ENCODE measurements at regions not wholly inside any gene's neighbourhood (a gene's known extent, or its start where the extent isn't known, plus 50 kb on each side); places are given as distances from the start of the nearest gene placed in this dataset.

DNA sequence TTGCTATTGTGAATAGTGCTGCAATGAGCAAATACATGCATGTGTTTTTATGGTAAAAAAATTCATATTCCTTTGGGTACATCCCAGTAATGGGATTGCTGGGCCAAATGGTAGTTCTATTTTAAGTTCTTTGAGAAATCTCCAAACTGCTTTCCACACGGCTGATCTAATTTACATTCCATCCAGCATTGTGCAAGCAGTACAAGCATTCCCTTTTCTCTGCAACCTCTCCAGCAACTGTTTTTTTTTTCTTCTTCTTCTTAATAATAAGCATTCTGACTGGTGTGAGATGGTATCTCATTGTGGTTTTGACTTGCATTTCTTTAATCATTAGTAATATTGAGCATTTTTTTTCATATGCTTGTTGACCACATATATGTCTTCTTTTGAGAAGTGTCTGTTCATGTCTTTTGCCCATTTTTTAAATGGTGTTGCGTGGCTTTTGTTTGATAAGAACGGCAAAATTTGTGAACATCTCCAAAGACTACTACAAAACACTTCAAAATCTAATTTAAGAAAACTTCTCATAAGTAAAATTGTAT is 136.1 kb upstream of the MYO3A start:
- no peaks in the 10 kb centered on the region for H3F3A ChIP-seq (ENCODE audit: control insufficient read depth, insufficient read depth)
- H4K20me1 ChIP-seq (ENCODE audit: control insufficient read depth, insufficient read depth, low read depth, low read length) = no peaks in the 10 kb centered on the region
- TF ChIP-seq, protein P1, sequence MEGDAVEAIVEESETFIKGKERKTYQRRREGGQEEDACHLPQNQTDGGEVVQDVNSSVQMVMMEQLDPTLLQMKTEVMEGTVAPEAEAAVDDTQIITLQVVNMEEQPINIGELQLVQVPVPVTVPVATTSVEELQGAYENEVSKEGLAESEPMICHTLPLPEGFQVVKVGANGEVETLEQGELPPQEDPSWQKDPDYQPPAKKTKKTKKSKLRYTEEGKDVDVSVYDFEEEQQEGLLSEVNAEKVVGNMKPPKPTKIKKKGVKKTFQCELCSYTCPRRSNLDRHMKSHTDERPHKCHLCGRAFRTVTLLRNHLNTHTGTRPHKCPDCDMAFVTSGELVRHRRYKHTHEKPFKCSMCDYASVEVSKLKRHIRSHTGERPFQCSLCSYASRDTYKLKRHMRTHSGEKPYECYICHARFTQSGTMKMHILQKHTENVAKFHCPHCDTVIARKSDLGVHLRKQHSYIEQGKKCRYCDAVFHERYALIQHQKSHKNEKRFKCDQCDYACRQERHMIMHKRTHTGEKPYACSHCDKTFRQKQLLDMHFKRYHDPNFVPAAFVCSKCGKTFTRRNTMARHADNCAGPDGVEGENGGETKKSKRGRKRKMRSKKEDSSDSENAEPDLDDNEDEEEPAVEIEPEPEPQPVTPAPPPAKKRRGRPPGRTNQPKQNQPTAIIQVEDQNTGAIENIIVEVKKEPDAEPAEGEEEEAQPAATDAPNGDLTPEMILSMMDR (IDR thresholded peaks at IDR 0.05; ENCODE audit: low read depth, low read length, poor library complexity, severe bottlenecking) = no peak
- no peak for TF ChIP-seq EZH2phosphoT487 (IDR thresholded peaks at IDR 0.05; ENCODE audit: borderline replicate concordance, low read length)
- no peaks in the 10 kb centered on the region for H3K79me2 ChIP-seq (ENCODE audit: control insufficient read depth, low read length)
- H3K36me3 ChIP-seq (ENCODE audit: control insufficient read depth, low read length) = no peaks in the 10 kb centered on the region
- H3K4me1 ChIP-seq (ENCODE audit: control insufficient read depth, low read length) = no peaks in the 10 kb centered on the region
- no peak overlapping the region for H3K4me2 ChIP-seq (ENCODE audit: low read length)
- no peak overlapping the region for H3K27ac ChIP-seq (ENCODE audit: low read depth, low read length)
- H3K9me3 ChIP-seq (ENCODE audit: control insufficient read depth, insufficient read depth, low read length) = no peaks in the 10 kb centered on the region
- H3K9me2 ChIP-seq (replicated peaks; ENCODE audit: control insufficient read depth, low read length) = no peaks in the 10 kb centered on the region
- no peak overlapping the region for H3K4me3 ChIP-seq (ENCODE audit: low read length)
- no peaks in the 10 kb centered on the region for H3K27me3 ChIP-seq (ENCODE audit: control insufficient read depth, low read length)

DNA sequence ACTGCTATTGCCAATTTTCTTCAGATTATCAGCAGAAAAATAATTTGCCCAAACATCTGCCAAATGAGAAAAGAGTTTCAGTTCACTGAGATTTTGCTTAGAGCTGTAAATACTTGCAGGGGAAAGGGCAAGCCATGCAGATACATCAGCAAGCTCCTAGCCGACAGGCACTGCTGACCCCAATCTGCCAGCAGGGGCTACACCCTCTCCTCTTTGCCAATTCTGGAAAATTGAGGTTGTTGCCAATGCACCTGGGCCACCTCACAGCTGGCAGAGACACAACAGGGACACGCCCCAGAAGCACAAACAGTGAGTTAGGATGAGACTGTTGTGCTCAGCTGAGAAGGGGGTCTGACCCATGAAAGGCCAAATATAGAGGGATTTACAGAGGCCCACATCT is 129.5 kb upstream of the MYO3A start:
- H3F3A ChIP-seq (ENCODE audit: control insufficient read depth, insufficient read depth) = no peaks in the 10 kb centered on the region
- H3K36me3 ChIP-seq (ENCODE audit: control insufficient read depth, low read length) = no peaks in the 10 kb centered on the region
- H3K27me3 ChIP-seq (ENCODE audit: control insufficient read depth, low read length) = no peaks in the 10 kb centered on the region
- no peaks in the 10 kb centered on the region for H3K9me3 ChIP-seq (ENCODE audit: control insufficient read depth, insufficient read depth, low read length)
- H3K4me3 ChIP-seq (ENCODE audit: low read length) = no peak overlapping the region
- H3K79me2 ChIP-seq (ENCODE audit: control insufficient read depth, low read length) = no peaks in the 10 kb centered on the region
- H4K20me1 ChIP-seq (ENCODE audit: control insufficient read depth, insufficient read depth, low read depth, low read length) = no peaks in the 10 kb centered on the region
- H3K9me2 ChIP-seq (replicated peaks; ENCODE audit: control insufficient read depth, low read length) = no peaks in the 10 kb centered on the region
- H3K27ac ChIP-seq (ENCODE audit: low read depth, low read length) = no peak overlapping the region
- TF ChIP-seq EZH2phosphoT487 (IDR thresholded peaks at IDR 0.05; ENCODE audit: borderline replicate concordance, low read length) = no peak
- TF ChIP-seq, protein P1 (IDR thresholded peaks at IDR 0.05; ENCODE audit: low read depth, low read length, poor library complexity, severe bottlenecking) = no peak
- H3K4me2 ChIP-seq (ENCODE audit: low read length) = no peak overlapping the region
- no peaks in the 10 kb centered on the region for H3K4me1 ChIP-seq (ENCODE audit: control insufficient read depth, low read length)

DNA sequence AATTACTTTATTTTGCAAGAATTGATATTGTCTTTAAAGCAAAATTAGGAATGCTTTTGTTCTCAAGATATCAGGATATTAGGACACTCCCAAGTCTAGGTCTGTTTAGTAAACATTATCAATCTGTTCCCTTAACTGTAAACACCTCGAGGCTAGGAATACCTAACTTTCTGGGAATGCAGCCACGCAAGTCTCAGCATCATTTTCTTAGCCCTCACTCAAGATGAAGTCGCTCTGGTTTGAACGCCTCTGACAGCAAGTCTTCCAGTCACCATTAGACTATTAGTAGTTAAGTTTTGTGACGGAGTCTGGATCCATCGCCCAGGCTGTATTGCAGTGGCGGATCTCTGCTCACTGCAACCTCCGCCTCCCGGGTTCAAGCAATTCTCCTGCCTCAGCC is 128.0 kb upstream of the MYO3A start:
- Histone ChIP-seq H3F3A (ENCODE audit: control insufficient read depth, insufficient read depth) (no peaks in the 10 kb centered on the region), H3K4me3 (ENCODE audit: low read length) (no peak overlapping the region), H3K9me3 (ENCODE audit: control insufficient read depth, insufficient read depth, low read length) (no peaks in the 10 kb centered on the region), H4K20me1 (ENCODE audit: control insufficient read depth, insufficient read depth, low read depth, low read length) (no peaks in the 10 kb centered on the region), H3K79me2 (ENCODE audit: control insufficient read depth, low read length) (no peaks in the 10 kb centered on the region), H3K36me3 (ENCODE audit: control insufficient read depth, low read length) (no peaks in the 10 kb centered on the region), H3K4me2 (ENCODE audit: low read length) (no peak overlapping the region), H3K27ac (ENCODE audit: low read depth, low read length) (no peak overlapping the region), H3K27me3 (ENCODE audit: control insufficient read depth, low read length) (no peaks in the 10 kb centered on the region), H3K9me2 (replicated peaks; ENCODE audit: control insufficient read depth, low read length) (no peaks in the 10 kb centered on the region), H3K4me1 (ENCODE audit: control insufficient read depth, low read length) (no peaks in the 10 kb centered on the region)
- TF ChIP-seq, protein P1 (IDR thresholded peaks at IDR 0.05; ENCODE audit: low read depth, low read length, poor library complexity, severe bottlenecking) = no peak
- no peak for TF ChIP-seq EZH2phosphoT487 (IDR thresholded peaks at IDR 0.05; ENCODE audit: borderline replicate concordance, low read length)

Data from DOHH2 (cell line).